K562 (cell line): ENCODE measurements at regions not wholly inside any gene's neighbourhood (a gene's known extent, or its start where the extent isn't known, plus 50 kb on each side); places are given as distances from the start of the nearest gene placed in this dataset.

Source experiments
- SRSF3 ChIP-seq: fragments of 200-400 bp; formaldehyde crosslinking; IDR thresholded peaks from 2 replicates; pipeline ENCODE4 v1.6.1; 2016; ENCODE audit warnings: mild to moderate bottlenecking, low read length, moderate library complexity; ENCODE audit not compliant: insufficient read depth
- TF ChIP-seq, protein P1 (sequence below): sonication (generic); formaldehyde crosslinking; IDR thresholded peaks from 2 replicates; pipeline ENCODE4 v1.8.1; 2023; ENCODE audit warnings: mild to moderate bottlenecking, missing genetic modification reagents
- TF ChIP-seq, protein P2 (sequence below), 2 experiments: fragments of 450-650 bp; formaldehyde crosslinking in 1 of 2; IDR thresholded peaks; 2 replicates each; pipeline versions ENCODE4 v1.4.0 to v1.6.1; 2014 to 2020; ENCODE audit warnings: mild to moderate bottlenecking in 2 of 2, borderline replicate concordance in 1 of 2, low read depth in 1 of 2

DNA sequence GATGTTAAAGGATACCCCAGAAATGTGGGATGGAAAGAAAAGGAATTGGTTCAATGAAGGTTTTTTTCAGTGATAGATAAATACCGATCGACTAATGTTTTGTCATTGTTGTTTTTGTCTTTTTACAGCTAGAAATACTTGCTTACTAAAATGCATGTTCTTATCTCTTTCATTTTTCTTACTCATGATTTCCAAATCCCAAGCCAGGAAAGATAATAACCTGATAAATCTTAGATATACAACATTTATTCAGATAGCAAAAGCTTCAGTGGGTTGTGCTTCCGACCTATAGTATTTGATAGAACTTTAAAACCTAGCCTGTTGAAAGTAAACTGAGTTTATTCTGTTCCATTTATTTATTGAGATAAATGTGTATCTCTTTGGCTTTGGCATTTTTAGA, 187.5 kb downstream of the EDN1 start (continued):
- TF ChIP-seq SRSF3, result no peak
- TF ChIP-seq, protein P1, sequence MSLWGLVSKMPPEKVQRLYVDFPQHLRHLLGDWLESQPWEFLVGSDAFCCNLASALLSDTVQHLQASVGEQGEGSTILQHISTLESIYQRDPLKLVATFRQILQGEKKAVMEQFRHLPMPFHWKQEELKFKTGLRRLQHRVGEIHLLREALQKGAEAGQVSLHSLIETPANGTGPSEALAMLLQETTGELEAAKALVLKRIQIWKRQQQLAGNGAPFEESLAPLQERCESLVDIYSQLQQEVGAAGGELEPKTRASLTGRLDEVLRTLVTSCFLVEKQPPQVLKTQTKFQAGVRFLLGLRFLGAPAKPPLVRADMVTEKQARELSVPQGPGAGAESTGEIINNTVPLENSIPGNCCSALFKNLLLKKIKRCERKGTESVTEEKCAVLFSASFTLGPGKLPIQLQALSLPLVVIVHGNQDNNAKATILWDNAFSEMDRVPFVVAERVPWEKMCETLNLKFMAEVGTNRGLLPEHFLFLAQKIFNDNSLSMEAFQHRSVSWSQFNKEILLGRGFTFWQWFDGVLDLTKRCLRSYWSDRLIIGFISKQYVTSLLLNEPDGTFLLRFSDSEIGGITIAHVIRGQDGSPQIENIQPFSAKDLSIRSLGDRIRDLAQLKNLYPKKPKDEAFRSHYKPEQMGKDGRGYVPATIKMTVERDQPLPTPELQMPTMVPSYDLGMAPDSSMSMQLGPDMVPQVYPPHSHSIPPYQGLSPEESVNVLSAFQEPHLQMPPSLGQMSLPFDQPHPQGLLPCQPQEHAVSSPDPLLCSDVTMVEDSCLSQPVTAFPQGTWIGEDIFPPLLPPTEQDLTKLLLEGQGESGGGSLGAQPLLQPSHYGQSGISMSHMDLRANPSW (CRISPR knock-in tag), result no peak
- TF ChIP-seq, protein P2, sequence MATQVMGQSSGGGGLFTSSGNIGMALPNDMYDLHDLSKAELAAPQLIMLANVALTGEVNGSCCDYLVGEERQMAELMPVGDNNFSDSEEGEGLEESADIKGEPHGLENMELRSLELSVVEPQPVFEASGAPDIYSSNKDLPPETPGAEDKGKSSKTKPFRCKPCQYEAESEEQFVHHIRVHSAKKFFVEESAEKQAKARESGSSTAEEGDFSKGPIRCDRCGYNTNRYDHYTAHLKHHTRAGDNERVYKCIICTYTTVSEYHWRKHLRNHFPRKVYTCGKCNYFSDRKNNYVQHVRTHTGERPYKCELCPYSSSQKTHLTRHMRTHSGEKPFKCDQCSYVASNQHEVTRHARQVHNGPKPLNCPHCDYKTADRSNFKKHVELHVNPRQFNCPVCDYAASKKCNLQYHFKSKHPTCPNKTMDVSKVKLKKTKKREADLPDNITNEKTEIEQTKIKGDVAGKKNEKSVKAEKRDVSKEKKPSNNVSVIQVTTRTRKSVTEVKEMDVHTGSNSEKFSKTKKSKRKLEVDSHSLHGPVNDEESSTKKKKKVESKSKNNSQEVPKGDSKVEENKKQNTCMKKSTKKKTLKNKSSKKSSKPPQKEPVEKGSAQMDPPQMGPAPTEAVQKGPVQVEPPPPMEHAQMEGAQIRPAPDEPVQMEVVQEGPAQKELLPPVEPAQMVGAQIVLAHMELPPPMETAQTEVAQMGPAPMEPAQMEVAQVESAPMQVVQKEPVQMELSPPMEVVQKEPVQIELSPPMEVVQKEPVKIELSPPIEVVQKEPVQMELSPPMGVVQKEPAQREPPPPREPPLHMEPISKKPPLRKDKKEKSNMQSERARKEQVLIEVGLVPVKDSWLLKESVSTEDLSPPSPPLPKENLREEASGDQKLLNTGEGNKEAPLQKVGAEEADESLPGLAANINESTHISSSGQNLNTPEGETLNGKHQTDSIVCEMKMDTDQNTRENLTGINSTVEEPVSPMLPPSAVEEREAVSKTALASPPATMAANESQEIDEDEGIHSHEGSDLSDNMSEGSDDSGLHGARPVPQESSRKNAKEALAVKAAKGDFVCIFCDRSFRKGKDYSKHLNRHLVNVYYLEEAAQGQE (IDR thresholded peaks at IDR 0.05; ENCODE audit: borderline replicate concordance), result no peak
- TF ChIP-seq, protein P2 (CRISPR knock-in tag; IDR thresholded peaks at IDR 0.05; ENCODE audit: low read depth), result no peak
